Endothelial cell (in vitro differentiated cells): ENCODE measurements at regions not wholly inside any gene's neighbourhood (a gene's known extent, or its start where the extent isn't known, plus 50 kb on each side); places are given as distances from the start of the nearest gene placed in this dataset.

Source experiments
- DNase-seq: peaks from one replicate; pipeline ENCODE4 v3.0.0; 2021; ENCODE audit warnings: low spot score
- H3K27ac Mint-ChIP-seq: one replicate; pipeline ENCODE4 v1.8.0; 2021; ENCODE audit warnings: mixed read lengths, inconsistent platforms; ENCODE audit not compliant: unreplicated experiment
- H3K27me3 Mint-ChIP-seq: one replicate; pipeline ENCODE4 v1.8.0; 2021; ENCODE audit warnings: mild to moderate bottlenecking, moderate library complexity, mixed read lengths, inconsistent platforms; ENCODE audit not compliant: unreplicated experiment
- H3K36me3 Mint-ChIP-seq: one replicate; pipeline ENCODE4 v1.8.0; 2021; ENCODE audit warnings: mild to moderate bottlenecking, low read depth, mixed read lengths, inconsistent platforms; ENCODE audit not compliant: unreplicated experiment
- H3K4me1 Mint-ChIP-seq: one replicate; pipeline ENCODE4 v1.8.0; 2021; ENCODE audit warnings: mild to moderate bottlenecking, mixed read lengths, inconsistent platforms; ENCODE audit not compliant: unreplicated experiment
- H3K4me3 Mint-ChIP-seq: one replicate; pipeline ENCODE4 v1.8.0; 2021; ENCODE audit warnings: mild to moderate bottlenecking, mixed read lengths, inconsistent platforms; ENCODE audit not compliant: unreplicated experiment
- H3K9me3 Mint-ChIP-seq: one replicate; pipeline ENCODE4 v1.8.0; 2021; ENCODE audit warnings: mixed read lengths, inconsistent platforms; ENCODE audit not compliant: unreplicated experiment
- CTCF ChIP-seq: fragments of 200-600 bp; sonication (generic); IDR thresholded peaks from one replicate; pipeline ENCODE4 v1.5.0; 2021; ENCODE audit warnings: antibody characterized with exemption; ENCODE audit not compliant: unreplicated experiment

- TF ChIP-seq CTCF, result no peak
- DNase-seq, result no peak
- H3K36me3 Mint-ChIP-seq, result peaks cover 22% of the 10 kb centered on the region
- peaks cover 6% of the 10 kb centered on the region for H3K27me3 Mint-ChIP-seq
- no peak overlapping the region for H3K27ac Mint-ChIP-seq
- H3K4me3 Mint-ChIP-seq, result no peak overlapping the region
- H3K4me1 Mint-ChIP-seq, result no peaks in the 10 kb centered on the region
- H3K9me3 Mint-ChIP-seq, result peaks cover 14% of the 10 kb centered on the region
Observed at GRCh38 chr20:24859539-24859938, 89.5 kb upstream of the CST7 start.

GRCh38 chr20:24862186-24862585 lies 86.9 kb upstream of the CST7 start:
- no peak overlapping the region for H3K27ac Mint-ChIP-seq
- H3K4me3 Mint-ChIP-seq, result no peak overlapping the region
- H3K36me3 Mint-ChIP-seq, result peaks cover 29% of the 10 kb centered on the region
- TF ChIP-seq CTCF, result no peak
- no peak for DNase-seq
- peaks cover 3% of the 10 kb centered on the region for H3K27me3 Mint-ChIP-seq
- no peaks in the 10 kb centered on the region for H3K4me1 Mint-ChIP-seq
- H3K9me3 Mint-ChIP-seq, result peaks cover 24% of the 10 kb centered on the region

- no peak overlapping the region for H3K4me3 Mint-ChIP-seq
- no peak for DNase-seq
- H3K9me3 Mint-ChIP-seq, result peaks cover 24% of the 10 kb centered on the region
- no peaks in the 10 kb centered on the region for H3K4me1 Mint-ChIP-seq
- peaks cover 6% of the 10 kb centered on the region for H3K27me3 Mint-ChIP-seq
- peaks cover 29% of the 10 kb centered on the region for H3K36me3 Mint-ChIP-seq
- H3K27ac Mint-ChIP-seq, result no peak overlapping the region
- TF ChIP-seq CTCF, result no peak
Observed at GRCh38 chr20:24862606-24863005, 86.5 kb upstream of the CST7 start.

GRCh38 chr20:24863356-24863755 lies 85.7 kb upstream of the CST7 start:
- Mint-ChIP-seq H3K36me3 (peaks cover 25% of the 10 kb centered on the region), H3K27ac (no peak overlapping the region), H3K9me3 (peaks cover 24% of the 10 kb centered on the region), H3K27me3 (peaks cover 7% of the 10 kb centered on the region), H3K4me1 (no peaks in the 10 kb centered on the region), H3K4me3 (no peak overlapping the region)
- no peak for DNase-seq
- no peak for TF ChIP-seq CTCF

- H3K4me1 Mint-ChIP-seq, result no peaks in the 10 kb centered on the region
- no peak overlapping the region for H3K27ac Mint-ChIP-seq
- no peak for TF ChIP-seq CTCF
- H3K9me3 Mint-ChIP-seq, result peaks cover 17% of the 10 kb centered on the region
- no peak overlapping the region for H3K4me3 Mint-ChIP-seq
- H3K36me3 Mint-ChIP-seq, result peaks cover 15% of the 10 kb centered on the region
- no peak for DNase-seq
- H3K27me3 Mint-ChIP-seq, result peaks cover 6% of the 10 kb centered on the region
Observed at GRCh38 chr20:24866008-24866407, 83.1 kb upstream of the CST7 start.
